ENCODE measurements at regions not wholly inside any gene's neighbourhood (a gene's known extent, or its start where the extent isn't known, plus 50 kb on each side); places are given as distances from the start of the nearest gene placed in this dataset.
"Not testable (repeated sequence)": the region's sequence is repeated elsewhere in the genome, so short reads cannot be mapped to it uniquely, and the experiment has no call there.

GRCh38 chr4:162837679-162838078 lies 329.0 kb downstream of the NAF1 start:
- 52 to 78% methylated on average over 1 of the region's 1 CpG for WGBS, 2 donors

GRCh38 chr4:162837241-162837640 lies 329.4 kb downstream of the NAF1 start:
- Histone ChIP-seq H3K4me3 (no peak overlapping the region), H3K4me1 (ENCODE audit: control insufficient read depth in 5 of 5, insufficient read depth in 5 of 5, low read length in 5 of 5) (no peaks in the 10 kb centered on the region), H3K27ac (ENCODE audit: low read depth in 1 of 2, low read length in 1 of 2) (no peak overlapping the region), H3K27me3 (ENCODE audit: control insufficient read depth in 3 of 3, insufficient read depth in 3 of 3, low read length in 2 of 3) (no peaks in the 10 kb centered on the region), H3K9ac (ENCODE audit: insufficient read depth in 1 of 2, low read length in 2 of 2) (no peak overlapping the region), H3K9me3 (ENCODE audit: control insufficient read depth in 4 of 4, insufficient read depth in 3 of 4, low read length in 3 of 4) (peaks cover 0 to 2% (median 0%) of the 10 kb centered on the region in 4 donors), H3K36me3 (ENCODE audit: control insufficient read depth in 4 of 4, insufficient read depth in 4 of 4, low read length in 4 of 4) (no peaks in the 10 kb centered on the region)
- peak in 2 of 3 donors; percentile 6 to 22 for DNase-seq
- ATAC-seq (ENCODE audit: insufficient read depth, low FRiP score), result no peak
- TF ChIP-seq CTCF (IDR thresholded peaks at IDR 0.05; ENCODE audit: control extremely low read depth, extremely low read depth), result no peak
- WGBS, 2 donors, result 65 to 77% methylated on average over 1 of the region's 1 CpG

More at GRCh38 chr4:162837679-162838078, 329.0 kb downstream of the NAF1 start:
- TF ChIP-seq CTCF (IDR thresholded peaks at IDR 0.05; ENCODE audit: control extremely low read depth, extremely low read depth), result no peak
- no peaks in the 10 kb centered on the region for H3K36me3 ChIP-seq (ENCODE audit: control insufficient read depth in 4 of 4, insufficient read depth in 4 of 4, low read length in 4 of 4)
- no peak overlapping the region for H3K4me3 ChIP-seq
- ATAC-seq (ENCODE audit: insufficient read depth, low FRiP score), result no peak
- no peak overlapping the region for H3K9ac ChIP-seq (ENCODE audit: insufficient read depth in 1 of 2, low read length in 2 of 2)
- H3K27ac ChIP-seq (ENCODE audit: low read depth in 1 of 2, low read length in 1 of 2), result no peak overlapping the region
- H3K4me1 ChIP-seq (ENCODE audit: control insufficient read depth in 5 of 5, insufficient read depth in 5 of 5, low read length in 5 of 5), result no peaks in the 10 kb centered on the region
- H3K9me3 ChIP-seq (ENCODE audit: control insufficient read depth in 4 of 4, insufficient read depth in 3 of 4, low read length in 3 of 4), result peaks cover 0 to 2% (median 0%) of the 10 kb centered on the region in 4 donors
- no peaks in the 10 kb centered on the region for H3K27me3 ChIP-seq (ENCODE audit: control insufficient read depth in 3 of 3, insufficient read depth in 3 of 3, low read length in 2 of 3)
- DNase-seq, result no peak

GRCh38 chr4:162836773-162837172 lies 329.9 kb downstream of the NAF1 start:
- TF ChIP-seq CTCF (IDR thresholded peaks at IDR 0.05; ENCODE audit: control extremely low read depth, extremely low read depth), result no peak
- peaks cover 0 to 2% (median 0%) of the 10 kb centered on the region in 4 donors for H3K9me3 ChIP-seq (ENCODE audit: control insufficient read depth in 4 of 4, insufficient read depth in 3 of 4, low read length in 3 of 4)
- DNase-seq (no peak), ATAC-seq (ENCODE audit: insufficient read depth, low FRiP score) (no peak)
- no peak overlapping the region for H3K9ac ChIP-seq (ENCODE audit: insufficient read depth in 1 of 2, low read length in 2 of 2)
- no peaks in the 10 kb centered on the region for H3K4me1 ChIP-seq (ENCODE audit: control insufficient read depth in 5 of 5, insufficient read depth in 5 of 5, low read length in 5 of 5)
- no peak overlapping the region for H3K27ac ChIP-seq (ENCODE audit: low read depth in 1 of 2, low read length in 1 of 2)
- WGBS, 2 donors, result 69 to 78% methylated on average over 2 of the region's 2 CpGs
- no peaks in the 10 kb centered on the region for H3K27me3 ChIP-seq (ENCODE audit: control insufficient read depth in 3 of 3, insufficient read depth in 3 of 3, low read length in 2 of 3)
- no peaks in the 10 kb centered on the region for H3K36me3 ChIP-seq (ENCODE audit: control insufficient read depth in 4 of 4, insufficient read depth in 4 of 4, low read length in 4 of 4)
- H3K4me3 ChIP-seq, result no peak overlapping the region

- DNase-seq; H3K27ac ChIP-seq (ENCODE audit: low read depth in 1 of 2, low read length in 1 of 2); H3K27me3 ChIP-seq (ENCODE audit: control insufficient read depth in 3 of 3, insufficient read depth in 3 of 3, low read length in 2 of 3); ATAC-seq (ENCODE audit: insufficient read depth, low FRiP score); H3K4me1 ChIP-seq (ENCODE audit: control insufficient read depth in 5 of 5, insufficient read depth in 5 of 5, low read length in 5 of 5); H3K9ac ChIP-seq (ENCODE audit: insufficient read depth in 1 of 2, low read length in 2 of 2); H3K36me3 ChIP-seq (ENCODE audit: control insufficient read depth in 4 of 4, insufficient read depth in 4 of 4, low read length in 4 of 4); H3K9me3 ChIP-seq (ENCODE audit: control insufficient read depth in 4 of 4, insufficient read depth in 3 of 4, low read length in 3 of 4); H3K4me3 ChIP-seq: not testable (repeated sequence)
- 82 to 84% methylated on average over 6 of the region's 6 CpGs for WGBS, 2 donors
Measured at GRCh38 chr4:162836258-162836657, 330.4 kb downstream of the NAF1 start.

Data from lung (tissue), 11 donors.